GM19397 (cell line): ENCODE measurements at regions not wholly inside any gene's neighbourhood (a gene's known extent, or its start where the extent isn't known, plus 50 kb on each side); places are given as distances from the start of the nearest gene placed in this dataset.
"Not testable (repeated sequence)": the region's sequence is repeated elsewhere in the genome, so short reads cannot be mapped to it uniquely, and the experiment has no call there.

Experiments used
- ATAC-seq: cut with Tn5 transposase; IDR thresholded peaks from one replicate; pipeline ENCODE4 v1.9.1; 2021; ENCODE audit warnings: mild to moderate bottlenecking, moderate library complexity; ENCODE audit not compliant: unreplicated experiment

GRCh38 chr10:86579883-86580520 is 58.4 kb upstream of the WAPL start:
- ATAC-seq: no peak

DNA sequence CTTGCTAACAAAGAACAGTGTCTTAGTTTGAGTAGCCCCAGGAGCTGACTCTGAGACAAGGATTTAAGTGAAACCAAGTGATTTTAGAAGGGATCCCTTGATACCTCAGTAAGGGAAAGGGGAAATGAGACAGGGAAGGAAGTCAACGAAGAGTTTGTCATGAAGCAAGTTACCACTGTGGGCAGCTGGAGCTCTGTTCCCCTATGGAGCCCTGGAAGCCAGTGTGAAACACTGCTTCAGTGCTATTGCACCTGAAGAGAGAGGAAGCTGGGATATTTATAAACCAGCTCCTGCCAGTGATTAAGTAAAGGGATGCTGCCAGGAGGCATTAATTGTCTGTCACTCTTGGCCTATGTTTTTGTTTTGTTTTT is 58.9 kb upstream of the WAPL start:
- no peak for ATAC-seq

DNA sequence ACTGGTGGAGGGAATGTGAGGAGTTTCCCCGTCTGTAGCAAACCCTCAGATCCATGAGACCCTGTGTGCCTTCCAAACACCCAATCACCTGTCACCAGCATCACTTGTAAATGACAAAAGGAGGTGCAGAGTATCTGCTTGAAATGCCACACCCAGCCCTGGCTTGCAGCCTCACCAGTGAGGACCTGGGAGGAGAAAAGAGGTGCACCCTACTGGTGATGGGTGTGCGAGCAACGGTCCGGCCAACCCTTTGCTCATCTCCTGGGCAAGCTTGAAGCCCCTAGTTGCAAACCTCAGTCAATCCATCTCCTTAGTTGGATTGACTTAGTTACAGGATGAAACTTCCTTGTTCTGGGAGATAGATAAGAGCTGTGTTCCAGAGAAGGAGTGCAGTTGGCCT is 62.4 kb upstream of the WAPL start:
- no peak for ATAC-seq

DNA sequence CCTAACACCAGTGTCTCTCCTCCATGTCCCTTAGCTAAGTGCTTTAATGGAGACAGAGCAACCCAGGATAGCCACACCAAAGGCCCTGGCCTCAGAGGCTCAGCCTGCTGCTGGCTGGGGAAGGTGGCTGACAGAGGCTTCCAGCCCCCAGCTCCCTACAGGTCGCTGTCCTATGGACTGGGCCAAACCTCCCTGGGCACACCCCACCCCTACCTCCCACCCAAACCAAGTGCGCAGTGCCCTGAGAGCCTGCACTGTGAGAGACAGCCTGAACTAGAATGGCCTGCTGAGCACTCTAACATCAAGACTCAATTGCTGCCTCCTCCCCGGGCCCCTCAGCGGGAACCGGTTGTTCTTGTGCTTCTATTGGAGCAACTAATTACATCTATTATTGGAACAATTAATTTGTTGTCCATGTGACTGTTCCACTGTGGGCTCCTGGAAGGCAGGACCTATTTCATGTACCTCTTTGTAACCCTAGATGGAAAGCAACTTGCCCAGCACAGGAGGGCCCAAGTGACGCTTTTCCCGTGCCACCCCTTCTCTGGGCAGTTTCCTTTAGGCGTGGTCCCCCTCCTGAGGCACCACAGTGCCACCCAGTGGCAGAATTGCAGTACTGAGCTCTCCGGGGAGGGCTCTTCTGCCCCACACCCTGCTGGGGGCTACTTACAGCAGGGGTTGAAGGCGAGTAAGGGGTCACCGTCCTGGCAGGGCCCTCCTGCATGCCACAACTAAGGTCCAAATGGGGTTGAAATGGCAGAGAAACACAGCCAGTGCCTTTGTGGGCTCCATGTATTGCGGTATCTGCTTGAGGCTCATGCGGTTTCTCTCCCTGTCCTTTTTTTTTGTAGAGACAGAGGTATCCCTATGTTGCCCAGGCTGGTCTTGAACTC is 63.7 kb upstream of the WAPL start:
- peak; percentile 93 for ATAC-seq

- no peak for ATAC-seq
Measured at GRCh38 chr10:86586516-86586915, 64.9 kb upstream of the WAPL start.

GRCh38 chr10:86588781-86589180 is 65.6 kb upstream of the OPN4 start:
- ATAC-seq: not testable (repeated sequence)

DNA sequence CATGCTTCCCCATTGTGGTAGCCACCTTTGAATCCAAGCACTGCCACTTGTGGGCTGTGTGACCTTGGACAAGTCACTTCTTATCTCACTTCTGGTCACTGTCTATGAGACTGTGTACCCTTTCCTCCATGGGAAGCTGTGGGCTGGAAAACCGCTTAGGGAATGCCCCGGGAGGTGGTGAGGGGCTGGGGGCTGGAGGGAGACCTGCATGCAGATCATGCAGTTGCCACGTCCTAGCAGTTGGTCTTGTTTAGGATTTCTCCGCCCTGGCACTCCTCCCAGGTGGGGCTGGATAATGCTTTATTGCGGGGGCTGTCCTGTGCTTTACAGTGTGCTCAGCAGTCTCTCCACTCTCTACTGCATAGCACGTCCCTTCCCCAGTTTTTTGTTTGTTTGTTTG is 62.9 kb upstream of the OPN4 start:
- no peak for ATAC-seq

GRCh38 chr10:86592413-86592812 is 61.9 kb upstream of the OPN4 start:
- no peak for ATAC-seq

DNA sequence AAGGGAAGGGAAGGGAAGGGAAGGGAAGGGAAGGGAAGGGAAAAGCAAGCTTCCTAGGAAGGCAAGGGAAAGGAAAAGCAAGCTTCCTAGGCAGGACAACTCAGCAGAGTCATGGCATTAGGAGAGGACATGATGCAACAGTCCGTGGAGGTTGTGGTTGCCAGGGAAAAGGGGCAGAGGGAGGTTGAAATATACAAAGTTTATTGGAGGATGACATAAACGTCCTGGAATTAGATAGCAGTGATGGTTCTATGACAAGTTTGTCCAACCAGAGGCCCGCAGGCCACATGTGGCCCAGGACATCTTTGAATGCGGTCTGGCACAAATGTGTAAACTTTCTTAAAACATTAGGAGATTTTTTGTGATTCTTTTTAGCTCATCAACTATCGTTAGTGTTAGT is 59.8 kb upstream of the OPN4 start:
- no peak for ATAC-seq

DNA sequence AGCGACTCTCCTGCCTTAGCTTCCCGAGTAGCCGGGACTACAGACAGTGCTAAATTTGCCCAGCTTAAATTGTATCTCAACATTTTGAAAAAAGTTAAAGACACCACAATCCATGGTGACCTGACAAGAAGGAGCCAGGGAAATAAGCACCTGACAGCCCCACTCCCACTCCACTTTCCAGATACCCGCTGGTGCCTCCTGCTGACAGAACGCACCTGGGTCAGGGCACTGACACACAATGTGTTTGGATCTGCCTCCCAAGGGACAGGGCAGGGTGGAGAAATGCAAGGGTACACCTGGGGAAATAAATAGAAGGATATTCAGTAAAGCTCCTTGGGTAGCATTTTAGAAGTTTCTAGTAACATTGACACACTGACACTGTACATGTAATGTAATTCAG is 58.9 kb upstream of the OPN4 start:
- no peak for ATAC-seq

DNA sequence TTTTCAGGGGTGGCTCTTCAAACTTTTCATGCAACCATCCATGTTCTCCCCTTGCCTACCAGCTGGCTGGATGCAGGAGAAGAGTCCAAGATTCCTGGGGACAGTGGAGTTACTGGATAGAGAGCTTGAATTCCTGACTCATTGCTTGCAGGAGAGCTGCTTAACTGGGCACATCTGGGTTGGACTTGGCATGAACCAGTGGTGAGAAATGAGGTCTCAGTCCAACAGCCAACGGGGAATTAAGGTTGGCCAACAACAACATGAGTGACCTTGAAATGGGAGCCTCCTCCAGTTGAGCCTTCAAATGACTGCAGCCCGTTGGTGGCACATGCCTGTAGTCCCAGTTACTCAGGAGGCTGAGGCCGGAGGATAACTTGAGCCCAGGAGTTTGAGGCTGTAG is 58.1 kb upstream of the OPN4 start:
- ATAC-seq: no peak

- ATAC-seq: no peak
Measured at GRCh38 chr10:86597306-86597705, 57.0 kb upstream of the OPN4 start.

DNA sequence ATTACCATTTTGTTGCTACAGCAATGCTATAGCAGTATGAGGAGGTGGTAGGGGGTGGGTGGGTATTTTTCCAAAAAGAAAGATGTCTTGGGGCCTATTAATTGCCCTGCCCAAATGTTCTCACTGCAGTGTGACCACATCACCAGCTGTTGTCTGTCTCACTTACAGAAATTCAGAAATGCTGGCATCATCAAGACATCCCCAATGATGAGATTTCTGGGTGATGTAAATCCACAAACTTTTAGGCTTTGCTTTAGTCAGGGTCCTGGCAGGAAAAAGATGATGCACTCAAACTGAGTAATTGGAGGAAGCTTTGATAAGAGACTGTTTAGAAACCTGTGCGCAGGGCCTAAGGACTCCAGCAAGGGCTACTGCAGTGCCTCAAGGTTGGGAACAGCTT is 56.2 kb upstream of the OPN4 start:
- no peak for ATAC-seq

GRCh38 chr10:86599041-86599440 is 55.3 kb upstream of the OPN4 start:
- ATAC-seq: no peak

DNA sequence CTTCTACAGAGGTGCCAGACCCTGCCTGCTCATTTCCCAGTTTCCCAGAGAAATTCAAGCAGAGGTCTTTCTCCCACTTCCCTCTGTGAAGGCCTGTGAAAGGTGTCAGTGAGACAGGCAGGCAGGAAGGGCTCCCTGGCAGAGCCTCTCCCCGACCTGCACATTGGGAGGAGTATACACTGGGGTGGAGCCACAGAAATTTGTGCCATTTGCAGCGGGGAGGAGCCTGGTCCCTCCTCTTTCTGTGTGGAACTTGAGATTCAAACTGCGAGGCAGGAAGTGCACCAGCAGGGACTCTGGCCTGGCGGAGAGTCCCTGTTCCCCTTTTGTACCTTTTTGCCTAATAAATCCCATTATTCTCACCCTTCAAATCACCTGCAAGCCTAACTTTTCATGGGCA is 54.6 kb upstream of the OPN4 start:
- ATAC-seq: no peak

- no peak for ATAC-seq
Measured at GRCh38 chr10:86600296-86600695, 54.1 kb upstream of the OPN4 start.

- ATAC-seq: no peak
Measured at GRCh38 chr10:86601956-86602602, 52.3 kb upstream of the OPN4 start.

DNA sequence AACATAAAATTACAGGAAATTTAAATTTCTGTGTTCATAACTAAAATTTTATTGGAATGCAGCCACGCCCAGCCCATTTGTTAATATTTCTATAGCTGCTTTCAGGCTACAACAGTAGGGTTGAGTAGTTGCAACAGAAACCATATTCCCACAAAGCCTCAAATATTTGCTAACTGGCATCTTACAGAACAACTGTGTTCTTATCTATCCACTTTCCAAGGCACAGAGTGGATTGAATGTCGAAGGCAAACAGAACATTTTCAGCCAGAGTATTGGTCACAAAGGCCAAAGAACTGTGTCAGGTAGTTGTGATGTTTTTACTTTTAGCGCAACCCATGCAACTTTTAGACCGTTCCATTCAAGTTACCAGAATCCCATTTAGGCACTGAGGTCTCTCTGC is 51.1 kb upstream of the OPN4 start:
- no peak for ATAC-seq
